Naive B cell (primary cell): ENCODE measurements at regions not wholly inside any gene's neighbourhood (a gene's known extent, or its start where the extent isn't known, plus 50 kb on each side); places are given as distances from the start of the nearest gene placed in this dataset.
A peak's percentile ranks its signal among the peaks of the same experiment; 100 is the strongest.

ENCODE experiments used
- ATAC-seq, 2 donors: fragments of 150-1000 bp; cut with Tn5 transposase; 2 replicates each; pipeline ENCODE4 v1.10.0; 2021; ENCODE audit warnings: low read depth in 2 of 2, mild to moderate bottlenecking in 2 of 2, moderate library complexity in 2 of 2
- DNase-seq: peaks from one replicate; pipeline ENCODE4 v3.0.0; 2022
- H3K27ac Mint-ChIP-seq, 6 donors: one replicate each; pipeline ENCODE4 v1.8.0; 2020 to 2022; ENCODE audit warnings: mild to moderate bottlenecking in 6 of 6, mixed read lengths in 6 of 6, moderate library complexity in 5 of 6, inconsistent platforms in 2 of 6
- H3K27me3 Mint-ChIP-seq, 3 donors: one replicate each; pipeline ENCODE4 v1.8.0; 2021 to 2022; ENCODE audit warnings: mixed read lengths in 3 of 3, mild to moderate bottlenecking in 1 of 3
- H3K36me3 Mint-ChIP-seq, 2 donors: one replicate each; pipeline ENCODE4 v1.8.0; 2020 to 2022; ENCODE audit warnings: mixed read lengths in 2 of 2, inconsistent platforms in 1 of 2, mild to moderate bottlenecking in 1 of 2
- H3K4me1 Mint-ChIP-seq, 3 donors: one replicate each; pipeline ENCODE4 v1.8.0; 2020 to 2022; ENCODE audit warnings: mixed read lengths in 3 of 3, inconsistent platforms in 1 of 3, mild to moderate bottlenecking in 1 of 3, moderate library complexity in 1 of 3
- H3K4me3 Mint-ChIP-seq, 8 donors: one replicate each; pipeline ENCODE4 v1.8.0; 2020 to 2022; ENCODE audit warnings: mild to moderate bottlenecking in 8 of 8, mixed read lengths in 8 of 8, moderate library complexity in 8 of 8, inconsistent platforms in 2 of 8
- H3K9me3 Mint-ChIP-seq, 7 donors: one replicate each; pipeline ENCODE4 v1.8.0; 2020 to 2022; ENCODE audit warnings: mixed read lengths in 7 of 7, mild to moderate bottlenecking in 5 of 7, inconsistent platforms in 2 of 7, moderate library complexity in 1 of 7

DNA sequence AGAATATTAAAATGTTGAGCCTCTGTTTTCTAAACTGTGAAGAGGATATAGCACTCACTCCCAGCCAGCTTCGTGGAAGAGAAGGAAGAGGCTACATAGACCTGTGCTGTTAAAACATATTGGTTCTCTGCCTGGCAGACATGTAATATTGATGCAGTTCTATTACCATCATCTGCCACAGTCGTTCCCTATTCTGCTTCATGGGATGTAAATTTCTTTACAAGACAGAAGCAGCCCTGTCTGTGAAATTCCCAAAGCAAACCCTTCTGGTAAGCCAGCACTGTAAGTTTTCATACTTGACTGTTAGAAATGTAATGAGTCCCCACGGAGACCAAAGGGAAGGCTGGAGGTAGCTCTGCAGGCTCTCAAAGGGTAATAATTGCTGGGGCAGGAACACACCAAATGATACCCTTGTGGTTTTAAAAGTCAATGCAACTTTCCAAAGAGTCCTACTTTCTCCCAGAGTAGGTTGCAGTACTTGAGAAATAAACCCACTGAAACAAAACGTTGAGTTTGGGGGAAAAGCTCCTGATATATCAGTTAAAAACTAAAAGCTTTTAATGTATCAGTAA, 129.9 kb upstream of the HES1 start:
- DNase-seq = no peak
- no peak for ATAC-seq
- no peak overlapping the region for H3K4me3 Mint-ChIP-seq
- no peaks in the 10 kb centered on the region for H3K9me3 Mint-ChIP-seq
- H3K27me3 Mint-ChIP-seq = peaks cover 10 to 25% (median 13%) of the 10 kb centered on the region in 3 donors
- peaks cover 17 to 29% (median 26%) of the 10 kb centered on the region in 3 donors for H3K4me1 Mint-ChIP-seq
- peak overlapping the region in 1 of 6 donors; percentile 18 for H3K27ac Mint-ChIP-seq
- H3K36me3 Mint-ChIP-seq = no peaks in the 10 kb centered on the region

DNA sequence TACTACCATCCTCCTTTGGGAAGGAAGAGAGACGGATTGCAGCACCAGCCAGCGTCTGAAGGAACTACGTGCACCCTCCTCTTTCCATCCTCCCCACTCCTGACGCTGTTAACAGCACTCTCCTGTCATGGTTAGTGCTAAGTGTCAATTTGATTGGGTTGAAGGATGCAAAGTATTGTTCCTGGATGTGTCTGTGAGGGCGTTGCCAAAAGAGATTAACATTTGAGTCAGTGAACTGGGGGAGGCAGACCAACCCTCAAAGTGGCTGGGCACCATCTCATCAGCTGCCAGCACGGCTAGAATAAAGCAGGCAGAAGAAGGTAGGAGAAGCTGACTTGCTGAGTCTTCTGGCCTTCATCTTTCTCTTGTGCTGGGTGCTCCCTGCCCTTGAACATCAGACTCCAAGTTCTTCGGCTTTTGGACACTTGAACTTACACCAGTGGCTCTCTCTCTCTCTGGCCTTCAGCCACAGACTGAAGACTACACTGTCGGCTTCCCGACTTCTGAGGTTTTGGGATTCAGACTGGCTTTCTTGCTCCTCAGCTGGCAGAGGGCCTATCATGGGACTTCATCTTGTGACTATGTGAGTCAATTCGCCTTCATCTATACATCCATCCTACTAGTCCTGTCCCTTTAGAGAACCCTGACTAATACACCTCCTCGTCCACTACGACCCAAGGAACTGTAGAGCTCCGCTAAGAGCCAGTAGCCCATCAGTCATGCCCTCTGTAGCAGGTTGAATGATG, 128.2 kb upstream of the HES1 start:
- DNase-seq (no peak), ATAC-seq (no peak)
- peaks cover 0 to 14% (median 4%) of the 10 kb centered on the region in 3 donors for H3K27me3 Mint-ChIP-seq
- H3K4me1 Mint-ChIP-seq = peaks cover 15 to 23% (median 20%) of the 10 kb centered on the region in 3 donors
- no peaks in the 10 kb centered on the region for H3K9me3 Mint-ChIP-seq
- H3K4me3 Mint-ChIP-seq = peak overlapping the region in 1 of 8 donors; percentile 30
- no peaks in the 10 kb centered on the region for H3K36me3 Mint-ChIP-seq
- peak overlapping the region in 1 of 6 donors; percentile 57 for H3K27ac Mint-ChIP-seq

- no peak for ATAC-seq
- peak overlapping the region in 2 of 6 donors; percentile 52 to 64 for H3K27ac Mint-ChIP-seq
- no peaks in the 10 kb centered on the region for H3K9me3 Mint-ChIP-seq
- DNase-seq = no peak
- peaks cover 0 to 12% (median 0%) of the 10 kb centered on the region in 3 donors for H3K27me3 Mint-ChIP-seq
- H3K4me3 Mint-ChIP-seq = no peak overlapping the region
- peaks cover 8 to 14% (median 8%) of the 10 kb centered on the region in 3 donors for H3K4me1 Mint-ChIP-seq
- no peaks in the 10 kb centered on the region for H3K36me3 Mint-ChIP-seq
Measured at GRCh38 chr3:194009019-194009418, 126.9 kb upstream of the HES1 start.

- Mint-ChIP-seq H3K27ac (peak overlapping the region in 2 of 6 donors; percentile 8 to 28), H3K27me3 (peaks cover 0 to 15% (median 0%) of the 10 kb centered on the region in 3 donors), H3K9me3 (no peaks in the 10 kb centered on the region), H3K4me1 (peaks cover 0 to 5% (median 4%) of the 10 kb centered on the region in 3 donors), H3K36me3 (no peaks in the 10 kb centered on the region), H3K4me3 (no peak overlapping the region)
- ATAC-seq (no peak), DNase-seq (no peak)
Measured at GRCh38 chr3:194009892-194010533, 125.9 kb upstream of the HES1 start.

GRCh38 chr3:194011807-194012206, 124.1 kb upstream of the HES1 start:
- Mint-ChIP-seq H3K27ac (no peak overlapping the region), H3K36me3 (no peaks in the 10 kb centered on the region), H3K4me1 (peaks cover 0 to 4% (median 0%) of the 10 kb centered on the region in 3 donors), H3K27me3 (peaks cover 0 to 24% (median 0%) of the 10 kb centered on the region in 3 donors), H3K4me3 (no peak overlapping the region), H3K9me3 (no peaks in the 10 kb centered on the region)
- ATAC-seq = no peak
- no peak for DNase-seq

DNA sequence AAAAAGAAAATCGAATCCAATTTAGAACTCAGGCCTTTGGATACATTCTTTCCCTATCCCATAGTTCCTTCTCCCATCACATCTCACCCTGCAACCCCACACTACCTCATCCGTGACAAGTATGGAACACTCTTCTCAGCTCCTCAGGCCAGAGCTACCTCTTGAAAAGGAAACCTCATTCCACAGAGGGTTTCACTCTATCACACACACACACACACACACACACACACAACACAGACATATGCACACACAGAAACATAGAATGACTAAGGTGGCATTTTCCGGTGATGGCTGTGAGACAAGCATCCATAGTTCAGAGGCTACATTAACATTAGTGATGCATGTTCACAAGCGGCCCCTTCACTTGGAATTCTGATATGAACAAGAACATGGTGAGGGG, 122.0 kb upstream of the HES1 start:
- Mint-ChIP-seq H3K9me3 (no peaks in the 10 kb centered on the region), H3K36me3 (no peaks in the 10 kb centered on the region), H3K4me3 (no peak overlapping the region), H3K27ac (no peak overlapping the region), H3K27me3 (peaks cover 0 to 17% (median 0%) of the 10 kb centered on the region in 3 donors), H3K4me1 (peaks cover 0 to 4% (median 0%) of the 10 kb centered on the region in 3 donors)
- DNase-seq (no peak), ATAC-seq (no peak)

GRCh38 chr3:194014756-194015155, 121.2 kb upstream of the HES1 start:
- ATAC-seq (no peak), DNase-seq (no peak)
- H3K27me3 Mint-ChIP-seq = peaks cover 0 to 18% (median 0%) of the 10 kb centered on the region in 3 donors
- no peaks in the 10 kb centered on the region for H3K36me3 Mint-ChIP-seq
- H3K4me3 Mint-ChIP-seq = no peak overlapping the region
- no peak overlapping the region for H3K27ac Mint-ChIP-seq
- peaks cover 0 to 4% (median 0%) of the 10 kb centered on the region in 3 donors for H3K4me1 Mint-ChIP-seq
- H3K9me3 Mint-ChIP-seq = no peaks in the 10 kb centered on the region

DNA sequence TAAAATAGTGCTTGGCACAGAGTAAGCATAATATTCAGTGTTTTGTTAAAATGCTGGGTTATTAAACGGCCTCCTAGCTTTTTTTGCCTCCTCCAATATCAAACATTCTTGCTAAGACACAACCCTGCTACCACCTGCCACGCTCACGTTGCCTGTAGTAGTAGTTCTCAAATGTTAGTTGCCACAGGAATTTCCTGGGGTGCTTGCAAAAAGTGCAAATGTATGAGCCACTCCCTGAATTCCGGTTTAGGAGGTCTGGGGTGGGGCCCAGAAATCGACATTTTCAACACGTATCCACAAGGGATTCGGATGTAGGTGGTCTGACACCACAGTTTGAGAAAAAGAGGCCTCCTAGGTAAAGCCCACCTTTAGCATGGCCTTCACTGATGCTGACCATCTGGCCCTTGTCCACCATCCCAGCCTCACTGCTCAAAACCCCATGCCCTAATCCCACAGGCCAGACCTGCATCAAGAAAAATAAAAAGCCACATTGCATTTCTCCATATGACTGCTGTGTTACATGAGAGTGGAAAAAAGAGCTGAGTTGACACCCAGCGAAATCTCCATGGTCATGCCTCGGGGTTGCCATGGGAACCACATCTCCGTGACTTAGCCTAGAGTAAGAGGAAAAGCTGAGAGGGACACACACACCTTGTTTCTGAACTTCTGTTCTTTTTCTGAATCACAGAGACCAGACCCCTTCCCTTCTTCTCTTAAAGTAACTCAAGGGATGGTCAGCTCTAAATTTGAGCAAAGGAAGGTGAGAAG, 116.4 kb upstream of the HES1 start:
- H3K4me3 Mint-ChIP-seq = no peak overlapping the region
- peaks cover 0 to 7% (median 4%) of the 10 kb centered on the region in 3 donors for H3K4me1 Mint-ChIP-seq
- no peak for DNase-seq
- H3K36me3 Mint-ChIP-seq = no peaks in the 10 kb centered on the region
- H3K9me3 Mint-ChIP-seq = no peaks in the 10 kb centered on the region
- H3K27ac Mint-ChIP-seq = peak overlapping the region in 1 of 6 donors; percentile 54
- H3K27me3 Mint-ChIP-seq = peaks cover 0 to 14% (median 5%) of the 10 kb centered on the region in 3 donors
- no peak for ATAC-seq

GRCh38 chr3:194022052-194022451, 113.9 kb upstream of the HES1 start:
- no peaks in the 10 kb centered on the region for H3K9me3 Mint-ChIP-seq
- H3K36me3 Mint-ChIP-seq = no peaks in the 10 kb centered on the region
- DNase-seq (no peak), ATAC-seq (no peak)
- peaks cover 0 to 7% (median 4%) of the 10 kb centered on the region in 3 donors for H3K4me1 Mint-ChIP-seq
- H3K27ac Mint-ChIP-seq = no peak overlapping the region
- H3K27me3 Mint-ChIP-seq = peaks cover 0 to 14% (median 10%) of the 10 kb centered on the region in 3 donors
- no peak overlapping the region for H3K4me3 Mint-ChIP-seq

DNA sequence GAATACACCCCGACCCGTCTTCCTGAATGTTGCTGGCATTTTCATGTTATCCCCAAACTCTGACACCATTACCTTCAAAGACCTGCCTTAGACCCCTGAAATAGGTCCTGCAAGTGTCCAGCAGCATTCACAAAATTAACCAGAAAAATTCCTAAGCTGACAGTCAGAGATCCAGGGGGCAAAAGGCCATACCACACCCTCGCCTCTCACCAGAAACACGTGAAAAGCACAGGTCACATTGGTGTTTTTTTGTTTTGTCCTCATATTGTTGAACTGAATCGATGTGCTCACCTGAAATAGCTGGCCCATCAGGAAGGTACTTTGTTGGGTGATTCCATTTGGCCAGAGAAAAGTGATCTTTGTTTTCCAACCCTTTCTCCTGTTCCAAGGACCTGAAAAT, 113.1 kb upstream of the HES1 start:
- DNase-seq (no peak), ATAC-seq (no peak)
- Mint-ChIP-seq H3K27me3 (peaks cover 0 to 14% (median 10%) of the 10 kb centered on the region in 3 donors), H3K4me1 (peaks cover 3 to 11% (median 4%) of the 10 kb centered on the region in 3 donors), H3K27ac (no peak overlapping the region), H3K9me3 (no peaks in the 10 kb centered on the region), H3K36me3 (no peaks in the 10 kb centered on the region), H3K4me3 (no peak overlapping the region)

- ATAC-seq (no peak), DNase-seq (no peak)
- peak overlapping the region in 2 of 6 donors; percentile 51 to 84 for H3K27ac Mint-ChIP-seq
- H3K27me3 Mint-ChIP-seq = peaks cover 0 to 14% (median 10%) of the 10 kb centered on the region in 3 donors
- H3K36me3 Mint-ChIP-seq = no peaks in the 10 kb centered on the region
- H3K9me3 Mint-ChIP-seq = peaks cover 0 to 4% (median 0%) of the 10 kb centered on the region in 7 donors
- H3K4me3 Mint-ChIP-seq = no peak overlapping the region
- H3K4me1 Mint-ChIP-seq = peaks cover 8 to 20% (median 10%) of the 10 kb centered on the region in 3 donors
Measured at GRCh38 chr3:194023501-194024280, 112.3 kb upstream of the HES1 start.

- H3K9me3 Mint-ChIP-seq = peaks cover 0 to 6% (median 0%) of the 10 kb centered on the region in 7 donors
- H3K4me3 Mint-ChIP-seq = no peak overlapping the region
- no peak for ATAC-seq
- DNase-seq = no peak
- no peak overlapping the region for H3K27ac Mint-ChIP-seq
- H3K27me3 Mint-ChIP-seq = peaks cover 0 to 13% (median 10%) of the 10 kb centered on the region in 3 donors
- H3K36me3 Mint-ChIP-seq = no peaks in the 10 kb centered on the region
- peaks cover 10 to 28% (median 16%) of the 10 kb centered on the region in 3 donors for H3K4me1 Mint-ChIP-seq
Measured at GRCh38 chr3:194025119-194025518, 110.8 kb upstream of the HES1 start.
